HepG2 (cell line): ENCODE measurements at regions not wholly inside any gene's neighbourhood (a gene's known extent, or its start where the extent isn't known, plus 50 kb on each side); places are given as distances from the start of the nearest gene placed in this dataset.

Experiments used
- ATAC-seq: fragments of 200-7000 bp; cut with Tn5 transposase; 3 replicates; pipeline ENCODE4 v1.9.1; 2020; ENCODE audit warnings: mild to moderate bottlenecking, moderate library complexity
- BruUV-seq: library from RNA; stranded (reverse); fragments of 400-500 nt; replicated peaks from 2 replicates; lab custom pipeline; 2021; lab: Mats Ljungman, UMichigan
- CTCF ChIA-PET: fragments of 300-600 bp; formaldehyde crosslinking; extraction: SDS; loops from one replicate; lab custom pipeline; 2021; ENCODE audit warnings: low total read pairs, inconsistent platforms, low intra/inter-chr PET ratio; lab: Yijun Ruan, JAX
- POLR2A ChIA-PET: fragments of 350-600 bp; sonication (Branson Sonifier 250); formaldehyde crosslinking; loops from one replicate; lab custom pipeline; 2020; ENCODE audit warnings: antibody characterized with exemption, inconsistent platforms; lab: Yijun Ruan, JAX
- DNase-seq: peaks from one replicate; pipeline ENCODE4 v3.0.0-alpha.2; 2015; ENCODE audit warnings: low spot score
- FAIRE-seq: peaks from 3 replicates; lab custom pipeline; 2011; peaks lifted over from hg19 to GRCh38; lab: Jason Lieb, UNC
- H2AFZ ChIP-seq: one replicate; pipeline ENCODE4 v1.6.1; 2011; ENCODE audit warnings: low read length, inconsistent platforms
- H3K27ac ChIP-seq: fragments of 300-600 bp; 3 replicates; pipeline ENCODE4 v1.8.0; 2011; ENCODE audit warnings: mixed run types, mild to moderate bottlenecking, mixed read lengths, low read length, inconsistent platforms; ENCODE audit not compliant: insufficient read depth; ENCODE audit errors: extremely low read length
- H3K27me3 ChIP-seq, 2 experiments: fragments of 200-600 bp in 1 of 2; 2 replicates in 1 of 2; 3 replicates in 1 of 2; pipeline versions ENCODE4 v1.6.0 to v1.8.0; 2011; ENCODE audit warnings: low read length in 2 of 2, mild to moderate bottlenecking in 2 of 2, moderate library complexity in 2 of 2, inconsistent platforms in 1 of 2; ENCODE audit not compliant: insufficient read depth in 2 of 2, control insufficient read depth in 1 of 2
- H3K36me3 ChIP-seq, 2 experiments: fragments of 200-600 bp in 1 of 2; replicated peaks in 1 of 2; 2 replicates in 1 of 2; 3 replicates in 1 of 2; pipeline versions ENCODE4 v1.5.1 to v1.8.0; 2011; ENCODE audit warnings: low read length in 2 of 2, inconsistent platforms in 1 of 2; ENCODE audit not compliant: insufficient read depth in 2 of 2, control insufficient read depth in 1 of 2
- H3K4me1 ChIP-seq: 2 replicates; pipeline ENCODE4 v1.5.1; 2012; ENCODE audit warnings: low read length, inconsistent platforms; ENCODE audit not compliant: insufficient read depth
- H3K4me2 ChIP-seq: 2 replicates; pipeline ENCODE4 v1.6.0; 2011; ENCODE audit warnings: low read depth, low read length, inconsistent platforms
- H3K4me3 ChIP-seq, 3 experiments: fragments of 200-600 bp in 1 of 3; sonication (generic), shearing (Covaris generic) in 1 of 3; replicated peaks in 1 of 3; 2 replicates each; pipeline ENCODE4 v1.5.1; 2011 to 2016; ENCODE audit warnings: low read length in 3 of 3, inconsistent platforms in 2 of 3, low read depth in 2 of 3, mild to moderate bottlenecking in 2 of 3, control low read depth in 1 of 3, mixed read lengths in 1 of 3; ENCODE audit not compliant: insufficient read depth in 1 of 3
- H3K79me2 ChIP-seq: one replicate; pipeline ENCODE4 v1.6.1; 2011; ENCODE audit warnings: low read length, inconsistent platforms; ENCODE audit not compliant: insufficient read depth
- H3K9ac ChIP-seq: 2 replicates; pipeline ENCODE4 v1.6.0; 2011; ENCODE audit warnings: mild to moderate bottlenecking, low read depth, low read length, inconsistent platforms; ENCODE audit not compliant: insufficient read depth
- H3K9me3 ChIP-seq: 2 replicates; pipeline ENCODE4 v1.5.1; 2012; ENCODE audit warnings: mild to moderate bottlenecking, low read length
- H4K20me1 ChIP-seq: 2 replicates; pipeline ENCODE4 v1.6.0; 2011; ENCODE audit warnings: inconsistent platforms, mild to moderate bottlenecking, low read length, moderate library complexity; ENCODE audit not compliant: insufficient read depth
- GPN1 ChIP-seq: sonication (generic); formaldehyde crosslinking; IDR thresholded peaks from 2 replicates; pipeline ENCODE4 v1.5.1; 2020; ENCODE audit warnings: missing genetic modification reagents, borderline replicate concordance
- ZBTB3 ChIP-seq: sonication (generic); formaldehyde crosslinking; IDR thresholded peaks from 2 replicates; pipeline ENCODE4 v1.4.0; 2020; ENCODE audit warnings: low read depth, mild to moderate bottlenecking, moderate library complexity, missing genetic modification reagents, borderline replicate concordance
- WGBS: methylation state at CpG from one replicate; pipeline ENCODE4 v1.1.6; 2017; ENCODE audit warnings: low lambda C conversion rate; 5-methylcytosine and 5-hydroxymethylcytosine counted together
- in situ Hi-C: cut with HindIII; loops from 2 replicates; pipeline ENCODE4 v1.10.0; 2017; ENCODE audit warnings: low pct_unique_long_range_greater_than_20kb; ENCODE audit not compliant: extremely low pct_ligation_motif_present
- intact Hi-C: fragments of 100-400 bp; cut with micrococcal nuclease; formaldehyde crosslinking; loops from one replicate; pipeline ENCODE4 v1.10.0; 2022; ENCODE audit not compliant: unreplicated experiment
- TF ChIP-seq, protein P1 (sequence below): IDR thresholded peaks from 2 replicates; pipeline ENCODE4 v1.6.1; 2018; ENCODE audit warnings: missing genetic modification reagents
- TF ChIP-seq, protein P2 (sequence below): IDR thresholded peaks from 2 replicates; pipeline ENCODE4 v1.6.1; 2012; ENCODE audit warnings: low read depth, low read length, improper control_type of control experiment

DNA sequence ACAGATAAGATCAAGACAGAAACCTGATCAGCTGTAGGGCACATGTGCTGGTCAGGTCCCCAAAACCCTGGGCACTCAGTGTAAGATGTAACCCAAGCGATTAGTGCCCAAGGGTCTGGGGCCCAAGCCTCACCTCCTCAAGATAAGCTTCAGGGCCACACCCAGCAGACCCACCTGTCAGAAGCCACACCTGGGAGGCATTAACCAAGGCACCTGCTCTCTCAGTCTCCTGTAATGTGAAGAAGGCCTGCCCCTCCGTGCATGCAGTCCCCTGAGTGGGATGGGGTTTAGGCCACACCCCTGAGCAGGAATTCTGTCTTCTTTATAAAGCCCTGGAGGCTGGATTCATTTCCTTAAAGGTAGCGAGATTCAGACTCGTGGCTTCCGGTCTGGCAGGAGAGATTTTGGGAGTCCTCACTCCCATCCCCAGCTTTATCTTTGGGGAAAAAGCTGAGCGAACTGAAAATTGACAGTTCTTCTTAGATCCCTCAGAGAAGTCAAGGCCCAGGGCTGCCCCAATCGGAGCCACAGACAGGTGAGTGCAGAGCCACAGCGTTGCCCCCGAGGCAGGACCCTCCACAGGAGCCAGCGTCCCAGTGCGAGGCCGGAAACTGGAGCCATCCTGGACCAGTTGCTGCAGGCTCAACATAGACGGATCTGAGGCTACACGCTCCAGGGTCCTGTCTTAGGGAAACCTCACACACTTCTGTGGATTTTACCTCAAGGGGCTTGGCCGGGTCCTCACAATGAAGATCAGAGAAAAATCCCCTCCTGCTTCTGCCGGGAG lies 357.6 kb upstream of the IRX4 start:
- in situ Hi-C loops, result no loop called here
- ChIA-PET POLR2A (no interaction called here), CTCF (no interaction called here)
- Histone ChIP-seq H3K27me3 (peaks cover 0 to 8% of the 10 kb centered on the region in 2 experiments; a peak in 1 of 5 replicates), H3K36me3 (no peaks in the 10 kb centered on the region), H3K27ac (no peak overlapping the region), H3K9ac (no peak overlapping the region), H3K9me3 (no peaks in the 10 kb centered on the region), H3K4me2 (no peak overlapping the region), H3K4me1 (no peaks in the 10 kb centered on the region), H2AFZ (no peak overlapping the region), H4K20me1 (no peaks in the 10 kb centered on the region), H3K4me3 (no peak overlapping the region), H3K79me2 (no peaks in the 10 kb centered on the region)
- no TSS peak for BruUV-seq
- ATAC-seq, result no peak
- no peak for FAIRE-seq
- intact Hi-C loops, result no loop called here
- WGBS, result 12% methylated on average over 13 of the region's 16 CpGs
- no peak for TF ChIP-seq GPN1
- no peak for TF ChIP-seq ZBTB3
- TF ChIP-seq, protein P1, sequence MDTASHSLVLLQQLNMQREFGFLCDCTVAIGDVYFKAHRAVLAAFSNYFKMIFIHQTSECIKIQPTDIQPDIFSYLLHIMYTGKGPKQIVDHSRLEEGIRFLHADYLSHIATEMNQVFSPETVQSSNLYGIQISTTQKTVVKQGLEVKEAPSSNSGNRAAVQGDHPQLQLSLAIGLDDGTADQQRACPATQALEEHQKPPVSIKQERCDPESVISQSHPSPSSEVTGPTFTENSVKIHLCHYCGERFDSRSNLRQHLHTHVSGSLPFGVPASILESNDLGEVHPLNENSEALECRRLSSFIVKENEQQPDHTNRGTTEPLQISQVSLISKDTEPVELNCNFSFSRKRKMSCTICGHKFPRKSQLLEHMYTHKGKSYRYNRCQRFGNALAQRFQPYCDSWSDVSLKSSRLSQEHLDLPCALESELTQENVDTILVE, result no peak
- TF ChIP-seq, protein P2, sequence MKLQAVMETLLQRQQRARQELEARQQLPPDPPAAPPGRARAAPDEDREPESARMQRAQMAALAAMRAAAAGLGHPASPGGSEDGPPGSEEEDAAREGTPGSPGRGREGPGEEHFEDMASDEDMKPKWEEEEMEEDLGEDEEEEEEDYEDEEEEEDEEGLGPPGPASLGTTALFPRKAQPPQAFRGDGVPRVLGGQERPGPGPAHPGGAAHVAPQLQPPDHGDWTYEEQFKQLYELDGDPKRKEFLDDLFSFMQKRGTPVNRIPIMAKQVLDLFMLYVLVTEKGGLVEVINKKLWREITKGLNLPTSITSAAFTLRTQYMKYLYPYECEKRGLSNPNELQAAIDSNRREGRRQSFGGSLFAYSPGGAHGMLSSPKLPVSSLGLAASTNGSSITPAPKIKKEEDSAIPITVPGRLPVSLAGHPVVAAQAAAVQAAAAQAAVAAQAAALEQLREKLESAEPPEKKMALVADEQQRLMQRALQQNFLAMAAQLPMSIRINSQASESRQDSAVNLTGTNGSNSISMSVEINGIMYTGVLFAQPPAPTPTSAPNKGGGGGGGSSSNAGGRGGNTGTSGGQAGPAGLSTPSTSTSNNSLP, result no peak
- no peak for DNase-seq
